H1 (cell line): ENCODE measurements at regions not wholly inside any gene's neighbourhood (a gene's known extent, or its start where the extent isn't known, plus 50 kb on each side); places are given as distances from the start of the nearest gene placed in this dataset.

Experiments
- CTCF ChIA-PET: fragments of 300-600 bp; sonication (Branson Sonifier 250); formaldehyde crosslinking; loops from one replicate; lab custom pipeline; 2021; ENCODE audit not compliant: partially characterized antibody; lab: Charles Lee
- POLR2A ChIA-PET: fragments of 300-600 bp; sonication (Branson Sonifier 250); formaldehyde crosslinking; loops from one replicate; lab custom pipeline; 2021; ENCODE audit warnings: inconsistent platforms; ENCODE audit not compliant: partially characterized antibody; lab: Charles Lee
- DNase-seq, 2 experiments: peaks; one replicate each; pipeline versions ENCODE4 v3.0.0 to v3.0.0-alpha.2; 2010 to 2022; ENCODE audit warnings: low spot score in 2 of 2, low read depth in 1 of 2, mixed read lengths in 1 of 2
- FAIRE-seq: peaks from 2 replicates; lab custom pipeline; 2011; peaks lifted over from hg19 to GRCh38; lab: Jason Lieb, UNC
- H2AFZ ChIP-seq: 2 replicates; pipeline ENCODE4 v1.8.1; 2012; ENCODE audit warnings: low read length, inconsistent platforms
- H2AK5ac ChIP-seq: 2 replicates; pipeline ENCODE4 v1.6.1; 2013; ENCODE audit warnings: low read depth, low read length
- H2BK120ac ChIP-seq: replicated peaks from 2 replicates; pipeline ENCODE3; 2013; ENCODE audit warnings: low read depth, low read length, inconsistent platforms
- H2BK12ac ChIP-seq: 2 replicates; pipeline ENCODE4 v1.6.1; 2013; ENCODE audit warnings: low read depth, low read length
- H2BK15ac ChIP-seq: 2 replicates; pipeline ENCODE4 v1.6.1; 2013; ENCODE audit warnings: low read length
- H2BK20ac ChIP-seq: 2 replicates; pipeline ENCODE4 v1.6.1; 2013; ENCODE audit warnings: low read length
- H2BK5ac ChIP-seq: 2 replicates; pipeline ENCODE4 v1.6.1; 2013; ENCODE audit warnings: low read depth, low read length
- H3K14ac ChIP-seq: 2 replicates; pipeline ENCODE4 v1.6.1; 2013; ENCODE audit warnings: inconsistent platforms; ENCODE audit not compliant: insufficient read length
- H3K18ac ChIP-seq: 2 replicates; pipeline ENCODE4 v1.6.1; 2013; ENCODE audit warnings: low read length; ENCODE audit errors: extremely low read depth
- H3K23ac ChIP-seq: 2 replicates; pipeline ENCODE4 v1.6.1; 2013; ENCODE audit warnings: inconsistent platforms; ENCODE audit not compliant: insufficient read length
- H3K23me2 ChIP-seq: 2 replicates; pipeline ENCODE4 v1.6.1; 2013; ENCODE audit warnings: low read depth, low read length
- H3K27ac ChIP-seq: 2 replicates; pipeline ENCODE4 v1.6.1; 2011; ENCODE audit warnings: low read depth, low read length, inconsistent platforms
- H3K27me3 ChIP-seq, 4 experiments: replicated peaks in 1 of 4; 1 replicate in 1 of 4; 2 replicates in 3 of 4; pipeline versions ENCODE4 v1.6.1 to v1.8.1; 2011 to 2013; ENCODE audit warnings: low read length in 3 of 4, mild to moderate bottlenecking in 3 of 4, inconsistent platforms in 2 of 4, mixed read lengths in 2 of 4, moderate library complexity in 1 of 4; ENCODE audit not compliant: control insufficient read depth in 3 of 4, insufficient read depth in 3 of 4; ENCODE audit errors: extremely low read depth in 1 of 4
- H3K36me3 ChIP-seq, 4 experiments: 2 replicates each; pipeline versions ENCODE4 v1.6.1 to v1.8.1; 2011 to 2013; ENCODE audit warnings: mild to moderate bottlenecking in 4 of 4, low read length in 3 of 4, moderate library complexity in 2 of 4, control low read depth in 1 of 4, inconsistent platforms in 1 of 4; ENCODE audit not compliant: insufficient read depth in 4 of 4, control insufficient read depth in 2 of 4
- H3K4ac ChIP-seq: replicated peaks from 2 replicates; pipeline ENCODE3; 2013; ENCODE audit warnings: low read length, low read depth, mixed read lengths, inconsistent platforms; ENCODE audit not compliant: insufficient read length
- H3K4me1 ChIP-seq, 4 experiments: replicated peaks in 1 of 4; 1 replicate in 1 of 4; 2 replicates in 3 of 4; pipeline versions ENCODE4 v1.6.1 to v1.8.1; 2011 to 2013; ENCODE audit warnings: low read length in 3 of 4, inconsistent platforms in 2 of 4, mixed read lengths in 1 of 4; ENCODE audit not compliant: insufficient read depth in 4 of 4, control insufficient read depth in 3 of 4
- H3K4me2 ChIP-seq, 2 experiments: 2 replicates each; pipeline versions ENCODE4 v1.6.1 to v1.8.1; 2011 to 2013; ENCODE audit warnings: low read depth in 2 of 2, low read length in 2 of 2, control low read depth in 1 of 2, inconsistent platforms in 1 of 2, mild to moderate bottlenecking in 1 of 2; ENCODE audit not compliant: insufficient read depth in 1 of 2
- H3K4me3 ChIP-seq, 4 experiments: fragments of 200-600, 300-600 bp in 1 of 4; sonication (generic), shearing (Covaris generic), sonication (Bioruptor Twin) in 1 of 4; 2 replicates each; pipeline versions ENCODE4 v1.5.1 to v1.8.1; 2011 to 2016; ENCODE audit warnings: low read length in 4 of 4, low read depth in 3 of 4, control low read depth in 2 of 4, inconsistent platforms in 2 of 4, mild to moderate bottlenecking in 2 of 4, mixed read lengths in 1 of 4, moderate library complexity in 1 of 4; ENCODE audit not compliant: insufficient read depth in 2 of 4; ENCODE audit errors: extremely low read depth in 1 of 4
- H3K56ac ChIP-seq: replicated peaks from 2 replicates; pipeline ENCODE3; 2013; ENCODE audit warnings: low read depth, mild to moderate bottlenecking, mixed read lengths, low read length, inconsistent platforms; ENCODE audit not compliant: insufficient read length
- H3K79me1 ChIP-seq: 2 replicates; pipeline ENCODE4 v1.6.1; 2013; ENCODE audit warnings: low read depth, low read length, control low read depth
- H3K79me2 ChIP-seq, 2 experiments: 2 replicates each; pipeline versions ENCODE4 v1.6.1 to v1.8.1; 2012 to 2013; ENCODE audit warnings: low read length in 2 of 2, mild to moderate bottlenecking in 2 of 2, inconsistent platforms in 1 of 2; ENCODE audit not compliant: insufficient read depth in 2 of 2, control insufficient read depth in 1 of 2
- H3K9ac ChIP-seq, 4 experiments: replicated peaks in 1 of 4; 1 replicate in 1 of 4; 2 replicates in 3 of 4; pipeline versions ENCODE4 v1.6.1 to v1.8.1; 2011 to 2013; ENCODE audit warnings: low read depth in 3 of 4, low read length in 3 of 4, control low read depth in 2 of 4, mild to moderate bottlenecking in 2 of 4, moderate library complexity in 2 of 4, inconsistent platforms in 1 of 4; ENCODE audit errors: extremely low read depth in 1 of 4
- H3K9me3 ChIP-seq, 2 experiments: 2 replicates each; pipeline versions ENCODE4 v1.6.1 to v1.8.1; 2012 to 2013; ENCODE audit warnings: mild to moderate bottlenecking in 2 of 2, moderate library complexity in 2 of 2, control low read depth in 1 of 2, inconsistent platforms in 1 of 2, low read depth in 1 of 2, low read length in 1 of 2, mixed read lengths in 1 of 2; ENCODE audit not compliant: insufficient read depth in 2 of 2
- H4K20me1 ChIP-seq, 2 experiments: replicated peaks in 1 of 2; 2 replicates each; pipeline versions ENCODE3 to v1.8.1; 2011 to 2013; ENCODE audit warnings: inconsistent platforms in 2 of 2, low read length in 2 of 2, mild to moderate bottlenecking in 1 of 2; ENCODE audit not compliant: insufficient read depth in 2 of 2, control insufficient read depth in 1 of 2
- H4K5ac ChIP-seq: 2 replicates; pipeline ENCODE4 v1.6.1; 2013; ENCODE audit warnings: low read length, low read depth, mixed read lengths, inconsistent platforms; ENCODE audit not compliant: insufficient read length
- H4K8ac ChIP-seq: 2 replicates; pipeline ENCODE4 v1.8.0; 2013; ENCODE audit warnings: mild to moderate bottlenecking, moderate library complexity, low read length, inconsistent platforms; ENCODE audit not compliant: insufficient read depth; ENCODE audit errors: extremely low read depth
- H4K91ac ChIP-seq: replicated peaks from 2 replicates; pipeline ENCODE3; 2013; ENCODE audit warnings: low read length, mixed read lengths, inconsistent platforms; ENCODE audit not compliant: insufficient read length
- ASH2L ChIP-seq: fragments of 200-600, 300-600 bp; sonication (generic); IDR thresholded peaks from one replicate; pipeline ENCODE4 v1.7.1; 2017; ENCODE audit warnings: low read length
- KDM1A ChIP-seq: fragments of 200-600, 300-600 bp; sonication (generic); IDR thresholded peaks from 2 replicates; pipeline ENCODE4 v1.7.1; 2016; ENCODE audit warnings: mild to moderate bottlenecking, low read length, borderline replicate concordance
- WGBS, 2 experiments: shearing (Covaris generic) in 1 of 2; methylation state at CpG; one replicate each; pipeline versions ENCODE4 v1.1.6 to v1.1.7; 2013 to 2015; ENCODE audit warnings: low lambda C conversion rate in 2 of 2, mixed read lengths in 2 of 2, inconsistent platforms in 1 of 2, low coverage in 1 of 2, missing lambda C conversion rate in 1 of 2; ENCODE audit not compliant: insufficient replicate concordance in 2 of 2, insufficient coverage in 1 of 2, insufficient read length in 1 of 2; ENCODE audit errors: extremely low coverage in 1 of 2, missing lambda C conversion rate in 1 of 2; 5-methylcytosine and 5-hydroxymethylcytosine counted together

GRCh38 chr5:163614787-163615186, 109.4 kb downstream of the MAT2B start:
- FAIRE-seq (no peak), DNase-seq (no peak)
- Histone ChIP-seq H3K23ac (no peak overlapping the region), H3K14ac (no peak overlapping the region), H3K9ac (no peak overlapping the region), H2BK12ac (no peak overlapping the region), H3K4me1 (peaks cover 0 to under 1% (median 0%) of the 10 kb centered on the region in 4 experiments; a peak in 1 of 7 replicates), H3K27ac (no peak overlapping the region), H3K23me2 (peaks cover 1% of the 10 kb centered on the region; the same call in 1 of the 2 replicates), H2AK5ac (no peak overlapping the region), H4K91ac (no peak overlapping the region), H3K56ac (no peak overlapping the region), H3K18ac (no peak overlapping the region), H2BK120ac (no peak overlapping the region), H3K79me1 (no peaks in the 10 kb centered on the region), H3K36me3 (no peaks in the 10 kb centered on the region), H4K8ac (no peak overlapping the region), H3K79me2 (no peaks in the 10 kb centered on the region), H4K20me1 (no peaks in the 10 kb centered on the region), H3K4me2 (no peak overlapping the region), H3K4ac (no peak overlapping the region), H3K27me3 (no peaks in the 10 kb centered on the region), H3K4me3 (no peak overlapping the region), H2BK15ac (no peak overlapping the region), H2BK20ac (no peak overlapping the region), H2BK5ac (no peak overlapping the region), H2AFZ (no peak overlapping the region), H3K9me3 (no peaks in the 10 kb centered on the region), H4K5ac (no peak overlapping the region)
- CTCF ChIA-PET, result no interaction called here
- TF ChIP-seq KDM1A (no peak), ASH2L (no peak)
- POLR2A ChIA-PET, result no interaction called here
- 89% methylated on average over 3 of the region's 3 CpGs; no CpG with 5 or more reads in 1 of the 2 experiments for WGBS, 2 experiments
